IPS-NIHi11 (cell line): ENCODE measurements at regions not wholly inside any gene's neighbourhood (a gene's known extent, or its start where the extent isn't known, plus 50 kb on each side); places are given as distances from the start of the nearest gene placed in this dataset.
A peak's percentile ranks its signal among the peaks of the same experiment; 100 is the strongest.
"Not testable (repeated sequence)": the region's sequence is repeated elsewhere in the genome, so short reads cannot be mapped to it uniquely, and the experiment has no call there.

ENCODE experiments used
- DNase-seq: peaks from one replicate; pipeline ENCODE4 v3.0.0; 2012; ENCODE audit warnings: mixed read lengths, low spot score

DNA sequence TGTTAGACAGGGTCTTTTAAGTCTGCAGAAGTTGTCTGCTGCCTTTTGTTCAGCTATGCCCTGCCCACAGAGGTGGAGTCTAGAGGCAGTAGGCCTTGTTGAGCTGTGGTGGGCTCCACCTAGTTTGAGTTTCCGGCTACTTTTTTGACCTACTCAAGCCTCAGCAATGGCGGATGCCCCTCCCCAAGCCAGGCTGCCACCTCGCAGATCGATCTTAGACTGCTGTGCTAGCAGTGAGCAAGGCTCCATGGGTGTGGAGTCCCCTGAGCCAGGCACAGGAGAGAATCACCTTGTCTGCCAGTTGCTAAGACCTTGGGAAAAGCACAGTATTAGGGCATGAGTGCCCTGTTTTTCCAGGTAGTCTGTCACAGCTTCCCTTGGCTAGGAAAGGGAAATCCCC lies 664.6 kb upstream of the DPPA4 start:
- DNase-seq, result not testable (repeated sequence)

DNA sequence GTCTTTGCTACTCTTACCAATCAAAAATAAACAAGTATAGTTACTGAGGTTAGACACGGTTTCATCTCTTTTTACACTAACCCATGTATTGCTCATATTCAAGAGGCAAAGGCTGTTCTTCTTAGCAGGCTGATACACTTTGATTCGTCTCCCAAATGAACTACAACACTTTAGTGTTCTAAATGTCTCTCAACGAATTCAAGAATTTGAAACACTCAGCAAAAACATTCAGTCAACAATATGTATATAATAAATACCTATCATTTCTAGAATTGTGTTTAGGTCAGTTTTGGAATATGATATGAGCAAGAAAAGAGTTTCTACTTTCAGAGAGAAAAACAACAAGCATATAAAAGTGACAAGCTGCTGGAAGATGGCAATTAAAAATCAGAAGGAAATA lies 669.6 kb upstream of the DPPA4 start:
- DNase-seq, result no peak

DNA sequence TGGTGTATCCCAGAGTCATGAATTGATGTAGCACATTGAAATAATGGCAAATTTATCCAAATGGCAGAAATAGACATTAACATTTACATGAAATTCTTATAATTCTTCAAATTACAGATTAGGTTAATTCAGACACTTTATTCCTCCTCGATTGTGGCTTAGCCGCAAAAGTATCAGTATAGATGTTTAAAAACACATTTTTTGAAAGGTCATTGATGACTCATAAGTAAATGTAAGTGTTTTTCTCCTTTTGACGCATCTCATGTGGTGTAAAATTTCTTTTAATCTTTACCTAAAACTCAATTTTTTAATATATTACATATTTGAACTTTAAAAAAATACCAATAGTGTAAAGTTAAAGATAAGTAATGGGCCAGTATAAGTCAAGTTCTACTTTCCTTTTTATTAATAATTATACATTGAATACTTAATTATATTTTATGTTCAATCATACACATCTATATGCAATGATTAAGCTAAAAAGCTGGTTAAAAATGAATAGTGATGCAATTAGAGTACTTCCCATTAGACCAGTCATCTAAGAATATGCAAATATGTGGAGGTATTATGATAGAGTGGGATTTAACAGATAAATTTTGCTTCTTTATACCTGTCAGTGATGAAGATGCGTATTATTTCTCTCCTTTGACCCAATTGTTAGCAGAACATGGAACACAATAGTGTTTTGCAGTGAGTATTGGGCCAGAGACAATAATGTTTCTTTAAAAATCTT lies 678.1 kb upstream of the DPPA4 start:
- DNase-seq, result no peak

DNA sequence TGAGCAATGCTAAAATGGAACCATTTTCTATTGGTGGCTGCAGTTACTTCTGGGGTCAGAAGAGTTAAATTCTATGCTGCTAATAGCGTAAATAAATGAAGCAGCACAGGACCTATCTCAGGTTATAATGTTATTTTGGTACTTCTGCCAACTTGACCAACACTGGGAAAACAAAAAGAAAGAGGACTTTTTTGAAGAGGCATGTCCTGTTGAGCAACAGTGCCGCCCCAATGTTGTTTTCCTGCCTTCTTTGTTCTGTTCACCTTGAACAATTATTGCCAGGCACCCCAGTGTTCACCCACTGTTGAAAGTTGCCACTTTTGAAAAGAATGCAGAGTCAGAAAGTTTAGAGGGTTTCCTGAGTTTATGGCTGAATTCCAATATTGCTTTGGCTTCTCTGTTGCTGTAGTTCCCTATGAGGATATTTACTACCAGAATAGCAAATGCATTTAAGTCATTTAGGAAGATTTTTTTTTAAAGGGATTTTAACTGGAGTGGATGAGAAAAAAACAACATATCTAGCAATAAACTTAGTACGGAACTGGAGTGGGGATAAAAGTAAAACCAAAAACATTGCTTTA lies 679.0 kb upstream of the DPPA4 start:
- peak; percentile 13 for DNase-seq

DNA sequence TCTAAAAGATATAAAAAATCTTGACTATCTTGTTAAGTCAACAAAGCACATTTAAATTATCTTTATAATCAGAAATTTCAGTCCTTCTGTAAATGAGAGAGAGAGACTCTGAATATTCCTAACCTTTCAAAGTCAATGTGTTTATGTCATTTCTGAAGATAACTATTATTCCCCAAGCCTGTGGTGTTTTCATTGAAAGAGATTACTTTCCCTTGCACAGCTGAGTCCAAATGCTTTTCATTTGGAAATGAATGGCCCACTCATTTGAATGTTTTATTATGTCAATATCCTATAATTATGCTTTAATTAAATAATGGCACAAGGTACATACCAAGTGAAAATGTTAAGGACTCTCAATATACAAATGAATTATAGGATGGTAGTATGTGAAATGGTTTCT lies 680.0 kb upstream of the DPPA4 start:
- DNase-seq, result no peak

DNA sequence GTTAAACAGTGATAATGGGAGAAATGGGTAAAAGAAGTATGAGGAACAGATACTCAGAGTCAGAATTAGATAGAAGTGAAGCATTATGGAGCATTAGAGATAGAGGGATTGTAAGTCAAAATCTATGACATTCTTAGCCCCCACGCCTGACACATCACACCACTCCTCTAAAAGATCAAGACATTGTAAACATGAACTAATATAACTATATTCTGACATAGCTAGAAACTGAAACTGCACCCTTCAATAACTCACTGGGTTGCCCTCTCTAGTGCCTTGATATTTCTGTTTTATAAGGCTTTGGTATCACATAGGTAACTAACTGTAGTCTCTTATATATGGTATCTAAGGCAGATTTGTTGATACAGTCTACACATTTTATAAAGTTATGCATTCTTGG lies 684.3 kb upstream of the DPPA4 start:
- DNase-seq, result no peak

DNA sequence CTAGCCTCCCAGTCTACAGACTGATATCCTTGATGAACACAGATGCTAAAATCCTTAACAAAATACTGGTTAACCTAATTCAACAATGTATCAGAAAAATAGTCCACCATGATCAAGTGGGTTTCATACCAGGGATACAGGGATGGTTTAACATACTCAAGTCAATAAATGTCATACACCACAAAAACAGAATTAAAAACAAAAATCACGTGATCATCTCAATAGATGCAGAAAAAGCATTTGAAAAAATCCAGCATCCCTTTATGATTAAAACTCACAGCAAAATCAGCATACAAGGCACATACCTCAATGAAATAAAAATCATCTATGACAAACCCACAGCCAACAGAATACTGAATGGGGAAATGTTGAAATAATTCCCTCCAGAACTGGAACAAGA lies 685.7 kb upstream of the DPPA4 start:
- DNase-seq, result not testable (repeated sequence)

DNA sequence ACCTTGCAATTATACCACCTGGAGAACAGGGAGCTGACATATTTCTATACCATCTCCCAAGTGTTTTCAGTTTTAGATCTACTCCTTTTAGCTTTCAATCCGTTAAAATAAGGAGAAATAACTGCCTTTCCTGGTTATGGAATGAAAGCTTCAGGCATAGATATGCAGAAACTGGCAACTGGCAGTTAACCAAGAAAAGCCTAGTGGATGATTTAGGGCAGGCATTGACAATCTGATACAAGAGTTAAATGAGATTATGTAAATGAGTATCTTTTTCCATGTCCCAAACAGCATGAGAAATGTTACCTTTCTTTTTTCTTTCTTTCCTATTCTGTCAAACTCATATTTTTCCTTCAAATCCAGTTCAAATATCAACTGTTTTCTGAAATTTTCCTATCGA lies 689.1 kb upstream of the DPPA4 start:
- no peak for DNase-seq

DNA sequence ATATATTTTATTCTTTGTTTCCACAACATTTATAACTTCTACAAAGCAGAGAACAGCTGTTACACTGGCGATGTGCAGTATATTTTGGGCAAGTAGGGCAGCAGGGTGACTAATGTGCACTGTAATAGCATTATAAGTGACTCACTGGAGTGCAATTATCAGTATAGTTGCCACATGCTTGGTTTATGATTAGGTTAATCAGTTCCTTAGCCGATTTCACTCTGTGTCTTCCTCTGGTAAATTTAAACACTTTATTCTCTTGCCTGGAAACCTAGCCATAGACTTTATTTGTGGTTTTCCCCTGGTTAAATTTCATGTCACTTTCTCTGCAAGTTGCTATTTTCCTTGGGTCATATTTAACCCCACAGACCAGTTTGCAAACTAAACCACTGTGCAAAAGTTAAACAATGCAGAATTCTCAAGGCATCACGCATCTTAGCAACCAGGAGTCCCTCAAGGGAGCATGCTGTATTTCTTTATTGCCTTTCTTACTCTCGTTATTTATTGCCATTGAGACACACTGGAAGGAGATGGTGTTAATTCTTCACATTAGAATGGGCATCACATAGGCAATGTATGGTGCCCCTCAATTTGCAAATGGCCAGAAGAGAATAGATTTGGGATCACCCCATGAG lies 690.2 kb upstream of the DPPA4 start:
- no peak for DNase-seq

DNA sequence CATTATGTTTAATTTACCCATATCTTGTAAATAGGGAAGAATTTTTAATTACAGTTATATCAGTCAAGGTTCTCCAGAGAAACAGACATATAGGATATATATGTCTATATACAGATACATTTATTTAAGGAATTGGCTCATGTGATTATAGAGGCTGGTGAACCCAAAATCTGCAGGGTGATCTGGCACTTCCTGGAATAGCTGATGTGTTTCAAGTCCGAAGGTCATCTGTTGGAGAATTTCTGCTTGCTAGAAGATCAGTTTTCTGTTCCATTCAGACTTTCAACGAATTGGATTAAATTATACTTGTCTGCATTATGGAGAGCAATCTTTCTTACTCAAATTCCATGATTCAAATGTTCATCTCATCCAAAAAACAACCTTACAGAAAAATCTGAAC lies 694.6 kb upstream of the DPPA4 start:
- DNase-seq, result no peak

DNA sequence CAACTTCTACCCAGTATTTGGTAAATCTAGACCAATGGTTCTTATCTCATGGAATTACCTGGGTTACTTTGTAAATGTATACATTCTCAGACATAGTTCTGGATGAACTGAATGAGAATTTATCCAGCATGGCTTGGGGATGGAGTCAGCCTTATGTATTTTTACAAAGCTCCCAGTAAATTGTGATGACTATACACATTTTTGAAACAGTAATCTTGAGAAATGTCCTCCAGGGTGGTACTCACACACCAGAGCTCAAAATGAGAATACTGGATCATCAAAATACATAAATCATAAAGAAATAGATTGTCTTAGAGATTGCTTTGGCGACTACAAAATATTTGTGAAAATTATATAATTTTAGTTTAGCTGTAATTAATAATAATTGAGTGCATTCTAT lies 722.1 kb upstream of the DPPA4 start:
- no peak for DNase-seq

DNA sequence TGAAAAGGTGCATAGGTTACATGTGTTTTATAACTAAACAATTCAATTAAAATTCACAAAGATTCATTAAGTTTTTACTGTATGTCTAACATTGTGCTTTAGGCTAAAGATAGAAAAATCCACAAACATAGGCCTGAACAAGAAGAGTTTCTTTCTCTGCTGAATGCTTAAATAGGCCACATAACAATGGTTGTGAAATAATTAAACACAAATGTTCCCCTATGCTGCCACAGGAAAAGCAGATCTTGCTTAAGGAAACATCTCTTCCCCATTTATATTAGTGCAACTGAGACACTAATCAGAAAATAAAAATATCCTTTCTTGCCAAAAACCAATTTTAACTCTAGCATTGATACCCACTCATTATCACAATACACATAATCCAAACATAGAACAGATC lies 725.4 kb upstream of the DPPA4 start:
- DNase-seq, result no peak

DNA sequence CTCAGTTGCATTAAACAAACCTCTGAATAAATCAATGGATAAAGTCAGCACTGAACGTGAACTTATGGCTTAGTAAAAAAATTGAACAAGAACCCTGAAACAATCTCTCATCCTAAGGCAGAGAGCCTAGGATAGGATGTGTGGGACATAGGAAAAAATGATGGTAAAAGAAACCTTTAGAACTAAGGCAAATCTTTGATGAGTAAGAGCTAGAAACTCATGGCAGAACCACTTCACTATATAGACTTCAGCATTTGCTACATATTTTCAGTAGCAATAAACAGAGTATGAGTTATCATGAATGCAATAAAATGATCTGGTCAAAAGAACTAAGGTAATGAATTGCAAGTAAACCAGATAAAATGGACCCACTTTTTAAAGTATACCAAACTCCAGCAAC lies 725.8 kb upstream of the DPPA4 start:
- DNase-seq, result no peak

DNA sequence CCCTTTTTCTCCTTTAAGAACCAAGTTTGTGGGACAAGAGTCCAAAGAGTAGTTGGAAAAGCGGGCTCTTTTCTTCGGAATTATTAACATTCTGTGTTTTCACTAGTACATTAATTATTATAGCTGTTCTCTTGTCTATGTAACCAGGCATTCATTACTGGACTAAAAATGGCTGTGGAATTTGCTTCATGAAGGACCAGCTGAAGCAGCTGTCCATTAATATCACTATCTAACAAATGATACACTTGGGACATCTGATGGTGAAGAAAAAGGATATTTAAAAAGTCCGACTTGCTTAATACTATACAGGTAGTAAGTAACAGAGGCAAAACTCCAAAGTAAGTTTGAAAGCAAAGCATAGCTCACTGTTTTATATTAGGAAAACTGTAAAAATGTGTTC lies 728.9 kb upstream of the DPPA4 start:
- DNase-seq, result no peak

DNA sequence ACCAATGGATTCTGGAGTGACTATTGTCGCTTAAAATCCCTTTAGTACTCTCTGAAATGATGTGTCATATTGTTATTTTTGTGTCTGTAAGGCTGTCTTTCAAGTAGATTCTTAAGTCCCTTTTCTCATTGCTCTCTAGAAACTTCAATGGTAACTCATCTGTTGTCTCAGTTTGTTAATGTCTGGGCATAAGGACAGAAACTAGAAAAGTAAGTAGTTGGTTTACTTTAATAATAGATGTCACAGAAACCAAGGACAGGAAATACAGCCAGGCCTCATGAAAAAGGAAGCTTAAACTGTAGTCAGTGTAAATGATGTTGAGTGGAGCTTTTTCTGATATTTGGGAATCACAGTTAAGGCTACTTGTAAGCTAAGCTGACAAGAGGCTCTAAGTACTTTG lies 730.2 kb upstream of the DPPA4 start:
- DNase-seq, result no peak

DNA sequence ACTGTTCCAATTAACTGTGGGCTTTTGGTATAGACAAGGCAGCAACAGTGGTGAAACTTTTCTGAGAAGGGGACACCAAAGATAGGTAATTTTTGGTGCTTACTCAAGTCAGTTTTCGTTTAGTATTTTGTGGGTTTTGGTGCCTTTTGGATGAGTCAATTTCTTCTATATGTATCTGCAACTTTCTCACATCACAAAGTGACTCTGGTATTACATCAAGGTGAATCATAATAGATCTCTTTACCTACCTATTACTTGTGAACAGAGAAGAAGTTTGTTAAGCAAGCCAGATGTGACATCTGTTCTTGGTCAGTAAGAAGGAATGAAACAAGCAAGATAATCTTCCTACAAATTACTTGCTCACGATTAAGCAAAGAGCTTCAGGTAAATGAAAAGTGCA lies 732.4 kb upstream of the DPPA4 start:
- DNase-seq, result no peak

DNA sequence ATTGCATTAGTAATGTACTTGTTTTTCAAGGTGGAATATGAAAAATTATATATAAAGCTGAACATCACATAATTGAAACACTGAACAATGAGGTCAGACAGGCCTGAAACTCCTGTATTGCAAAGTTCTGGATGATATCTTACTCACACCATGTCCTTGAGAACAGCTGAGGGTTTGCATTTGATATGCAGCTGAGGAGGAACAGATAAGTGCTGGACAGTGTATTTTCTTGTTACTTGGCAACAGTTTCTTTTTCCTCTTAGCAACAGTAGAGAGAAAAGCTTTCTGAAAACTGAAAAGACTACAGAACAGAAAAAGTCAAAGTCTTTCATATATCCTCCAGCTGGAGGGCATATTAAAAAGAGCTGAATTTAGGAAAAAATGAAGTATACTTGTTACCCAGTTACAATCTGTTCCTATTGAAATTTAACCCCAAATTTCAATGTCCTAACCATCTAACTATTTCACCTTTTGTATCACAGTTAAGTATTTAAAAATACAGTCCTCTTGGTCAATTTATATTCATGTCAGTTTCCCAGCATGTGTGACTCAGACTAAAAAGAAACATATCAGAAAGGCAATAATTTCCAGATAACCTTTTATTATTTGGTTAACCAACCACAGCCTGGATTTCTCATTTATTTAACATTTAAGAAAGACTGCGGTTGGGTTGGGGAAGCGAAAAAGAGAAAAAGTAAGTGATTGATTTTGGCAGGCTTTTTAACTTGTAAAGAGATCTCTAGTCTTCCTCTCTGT lies 733.0 kb upstream of the DPPA4 start:
- no peak for DNase-seq

DNA sequence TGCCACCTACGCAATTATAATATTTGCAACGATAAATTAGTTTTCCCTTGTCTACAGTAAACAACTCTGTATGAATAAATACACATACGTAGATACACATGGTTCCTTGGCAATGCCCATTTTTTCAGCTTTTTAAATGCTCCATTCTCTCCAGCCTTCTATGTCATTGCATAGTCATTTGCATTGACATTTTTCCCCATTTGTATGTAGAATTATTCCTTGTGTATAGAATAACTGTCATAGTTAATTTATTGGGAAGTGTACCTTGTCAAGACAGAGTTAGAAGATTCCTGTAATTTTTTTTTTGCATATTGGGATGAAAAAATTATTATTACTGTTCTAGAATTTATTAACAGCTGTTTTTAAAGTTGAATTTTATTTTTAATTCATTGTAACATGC lies 736.7 kb upstream of the DPPA4 start:
- no peak for DNase-seq

DNA sequence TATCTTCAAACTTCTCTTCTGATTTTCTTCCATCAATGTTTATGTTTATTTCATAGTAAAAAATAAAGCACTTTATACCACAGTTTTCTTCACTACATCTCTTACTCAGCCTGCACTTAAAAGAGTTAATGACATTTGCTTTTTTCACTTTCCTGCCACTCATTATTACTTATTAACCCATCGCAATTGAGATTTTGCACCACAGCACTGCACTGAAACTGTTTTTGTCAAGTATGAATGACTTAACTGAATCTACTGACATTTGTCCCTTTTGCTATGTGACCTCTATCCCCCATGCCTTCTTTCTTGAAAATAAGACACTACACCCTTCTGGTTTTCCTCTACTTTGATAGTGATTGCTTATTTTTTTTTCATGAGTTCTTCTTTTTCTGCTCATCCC lies 739.7 kb upstream of the DPPA4 start:
- DNase-seq, result no peak

DNA sequence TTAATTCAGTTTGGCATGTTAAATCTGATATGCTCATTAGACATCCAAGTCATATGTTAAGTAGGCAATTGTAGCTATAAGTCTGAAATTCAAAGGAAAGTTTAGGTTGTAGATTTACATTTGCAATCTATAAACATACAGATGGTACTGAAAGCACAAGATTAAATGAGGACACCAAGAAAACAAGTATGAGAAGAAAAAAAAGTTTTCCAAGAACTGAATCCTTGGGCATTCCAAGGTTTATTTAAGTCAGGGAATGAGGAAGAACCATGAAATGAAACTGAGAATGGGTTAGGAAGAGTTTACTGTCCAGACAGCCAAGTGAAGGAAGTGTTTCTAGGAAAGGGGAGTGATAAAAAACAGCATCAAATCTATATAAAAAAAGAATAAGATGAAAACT lies 756.1 kb upstream of the DPPA4 start:
- no peak for DNase-seq

DNA sequence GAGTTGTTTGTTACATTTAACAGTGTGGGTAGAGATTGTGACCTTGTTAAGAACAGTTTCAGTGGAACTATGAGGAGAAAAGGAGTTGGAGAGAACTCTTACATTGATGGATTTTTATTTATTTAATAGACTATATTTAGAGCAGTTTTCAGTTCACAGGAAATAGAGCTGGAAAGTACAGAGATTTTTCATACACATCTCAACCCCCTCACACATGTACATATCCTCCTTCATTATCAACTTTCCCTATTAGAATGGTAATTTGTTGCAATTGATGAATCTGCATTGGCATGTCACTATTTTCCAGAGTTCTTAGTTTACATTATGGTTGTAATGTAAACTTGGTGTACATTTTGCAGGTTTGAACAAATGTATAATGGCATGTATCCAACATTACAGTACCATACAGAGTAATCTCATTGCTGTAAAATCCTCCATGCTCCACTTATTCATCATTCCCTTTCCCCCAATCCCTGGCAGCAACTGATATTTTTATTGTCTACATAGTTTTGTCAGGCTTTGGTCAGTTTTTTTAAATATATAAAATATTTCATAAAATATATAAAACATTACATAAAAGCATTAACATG lies 756.6 kb upstream of the DPPA4 start:
- DNase-seq, result no peak

DNA sequence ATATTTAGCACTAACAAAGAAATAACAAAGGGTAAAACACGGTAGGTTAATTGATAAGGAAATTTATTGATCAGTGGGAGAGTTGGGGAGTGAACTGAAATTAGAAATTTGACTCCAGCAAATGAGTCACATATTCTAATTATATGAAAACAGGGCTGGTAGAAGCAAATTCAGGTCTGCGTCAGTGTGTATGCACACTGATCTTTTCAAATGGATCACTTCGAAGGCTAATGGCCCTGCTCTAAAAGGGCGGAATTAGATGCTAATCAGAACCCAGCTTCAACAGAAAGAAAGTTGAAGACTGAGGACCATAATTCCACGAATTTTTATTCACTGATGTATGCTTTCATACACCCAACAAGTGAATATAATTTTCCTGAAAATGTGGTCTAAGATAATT lies 762.4 kb upstream of the DPPA4 start:
- no peak for DNase-seq

DNA sequence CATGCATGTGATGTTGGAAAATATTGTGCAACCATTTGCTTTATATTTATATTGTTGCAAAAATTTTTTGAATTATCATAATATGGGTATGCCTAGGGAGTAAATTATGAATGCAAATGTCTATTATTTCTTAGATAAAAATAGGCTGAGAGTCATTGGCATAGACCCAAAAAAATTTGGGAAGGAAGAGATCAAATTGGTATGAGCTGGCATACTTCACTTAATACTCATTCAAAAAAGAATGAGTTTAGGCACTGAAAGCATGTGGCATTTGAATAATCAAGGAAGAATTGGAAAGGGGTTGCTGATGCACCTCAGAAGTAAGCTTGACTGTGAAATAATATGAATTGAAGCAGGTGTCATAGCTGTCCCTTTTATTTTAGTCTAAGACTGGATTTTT lies 764.0 kb upstream of the DPPA4 start:
- no peak for DNase-seq
